ENCODE measurements at regions not wholly inside any gene's neighbourhood (a gene's known extent, or its start where the extent isn't known, plus 50 kb on each side); places are given as distances from the start of the nearest gene placed in this dataset.

GRCh38 chr4:165716472-165716871 is 156.6 kb upstream of the TLL1 start:
- Histone ChIP-seq H3K4me2 (ENCODE audit: unreplicated experiment) (no peak overlapping the region), H3K27me3 (replicated peaks; ENCODE audit: insufficient read depth) (no peaks in the 10 kb centered on the region), H3K4me1 (ENCODE audit: insufficient read depth) (no peaks in the 10 kb centered on the region), H3K9me2 (ENCODE audit: insufficient read depth) (no peaks in the 10 kb centered on the region), H3K4me3 (no peak overlapping the region), H3K9me3 (ENCODE audit: low read depth) (no peaks in the 10 kb centered on the region), H3K9ac (no peak overlapping the region), H2AFZ (no peak overlapping the region), H4K20me1 (ENCODE audit: insufficient read depth) (no peaks in the 10 kb centered on the region), H3K27ac (no peak overlapping the region), H3K79me2 (ENCODE audit: insufficient read depth) (no peaks in the 10 kb centered on the region), H3F3A (ENCODE audit: insufficient read depth) (no peaks in the 10 kb centered on the region), H3K36me3 (ENCODE audit: low read depth) (no peaks in the 10 kb centered on the region)
- no peak for DNase-seq
- TF ChIP-seq EZH2phosphoT487 (IDR thresholded peaks at IDR 0.05; ENCODE audit: insufficient read depth, low read depth) (no peak), EZH2 (IDR thresholded peaks at IDR 0.05; ENCODE audit: insufficient read depth, poor library complexity, severe bottlenecking) (no peak)
- in situ Hi-C loops (cut with MboI): no loop called here

GRCh38 chr4:165718660-165719059 is 154.4 kb upstream of the TLL1 start:
- no peaks in the 10 kb centered on the region for H3K27me3 ChIP-seq (replicated peaks; ENCODE audit: insufficient read depth)
- no peaks in the 10 kb centered on the region for H3K9me2 ChIP-seq (ENCODE audit: insufficient read depth)
- no peaks in the 10 kb centered on the region for H4K20me1 ChIP-seq (ENCODE audit: insufficient read depth)
- no peaks in the 10 kb centered on the region for H3K4me1 ChIP-seq (ENCODE audit: insufficient read depth)
- H3F3A ChIP-seq (ENCODE audit: insufficient read depth): no peaks in the 10 kb centered on the region
- in situ Hi-C loops (cut with MboI): no loop called here
- no peaks in the 10 kb centered on the region for H3K9me3 ChIP-seq (ENCODE audit: low read depth)
- no peak overlapping the region for H3K4me3 ChIP-seq
- TF ChIP-seq EZH2 (IDR thresholded peaks at IDR 0.05; ENCODE audit: insufficient read depth, poor library complexity, severe bottlenecking) (no peak), EZH2phosphoT487 (IDR thresholded peaks at IDR 0.05; ENCODE audit: insufficient read depth, low read depth) (no peak)
- H3K79me2 ChIP-seq (ENCODE audit: insufficient read depth): no peaks in the 10 kb centered on the region
- no peak overlapping the region for H2AFZ ChIP-seq
- H3K36me3 ChIP-seq (ENCODE audit: low read depth): no peaks in the 10 kb centered on the region
- DNase-seq: no peak
- WGBS, 2 experiments (ENCODE audit: low coverage in 1 of 2, low lambda C conversion rate in 2 of 2, missing lambda C conversion rate in 2 of 2): 53 to 54% methylated on average over 8 of the region's 8 CpGs
- H3K4me2 ChIP-seq (ENCODE audit: unreplicated experiment): no peak overlapping the region
- no peak overlapping the region for H3K27ac ChIP-seq
- no peak overlapping the region for H3K9ac ChIP-seq

- no peak for DNase-seq
- in situ Hi-C loops (cut with MboI): no loop called here
- H3K9me3 ChIP-seq (ENCODE audit: low read depth): no peaks in the 10 kb centered on the region
- no peaks in the 10 kb centered on the region for H3K79me2 ChIP-seq (ENCODE audit: insufficient read depth)
- 25 to 38% methylated on average over 2 of the region's 2 CpGs for WGBS, 2 experiments (ENCODE audit: low coverage in 1 of 2, low lambda C conversion rate in 2 of 2, missing lambda C conversion rate in 2 of 2)
- no peaks in the 10 kb centered on the region for H3K4me1 ChIP-seq (ENCODE audit: insufficient read depth)
- no peaks in the 10 kb centered on the region for H3K27me3 ChIP-seq (replicated peaks; ENCODE audit: insufficient read depth)
- no peak overlapping the region for H3K4me2 ChIP-seq (ENCODE audit: unreplicated experiment)
- no peaks in the 10 kb centered on the region for H3F3A ChIP-seq (ENCODE audit: insufficient read depth)
- no peak overlapping the region for H3K9ac ChIP-seq
- H3K27ac ChIP-seq: no peak overlapping the region
- no peaks in the 10 kb centered on the region for H3K36me3 ChIP-seq (ENCODE audit: low read depth)
- no peaks in the 10 kb centered on the region for H4K20me1 ChIP-seq (ENCODE audit: insufficient read depth)
- no peak overlapping the region for H3K4me3 ChIP-seq
- TF ChIP-seq EZH2phosphoT487 (IDR thresholded peaks at IDR 0.05; ENCODE audit: insufficient read depth, low read depth) (no peak), EZH2 (IDR thresholded peaks at IDR 0.05; ENCODE audit: insufficient read depth, poor library complexity, severe bottlenecking) (no peak)
- no peak overlapping the region for H2AFZ ChIP-seq
- H3K9me2 ChIP-seq (ENCODE audit: insufficient read depth): no peaks in the 10 kb centered on the region
Observed at GRCh38 chr4:165720411-165721082, 152.5 kb upstream of the TLL1 start.

- Histone ChIP-seq H3K9me3 (ENCODE audit: low read depth) (no peaks in the 10 kb centered on the region), H3K9me2 (ENCODE audit: insufficient read depth) (no peaks in the 10 kb centered on the region), H3K27me3 (replicated peaks; ENCODE audit: insufficient read depth) (no peaks in the 10 kb centered on the region), H3K36me3 (ENCODE audit: low read depth) (no peaks in the 10 kb centered on the region), H3K4me1 (ENCODE audit: insufficient read depth) (no peaks in the 10 kb centered on the region), H2AFZ (no peak overlapping the region), H3K27ac (no peak overlapping the region), H3K79me2 (ENCODE audit: insufficient read depth) (no peaks in the 10 kb centered on the region), H3K9ac (no peak overlapping the region), H3K4me3 (no peak overlapping the region), H3F3A (ENCODE audit: insufficient read depth) (no peaks in the 10 kb centered on the region), H4K20me1 (ENCODE audit: insufficient read depth) (no peaks in the 10 kb centered on the region), H3K4me2 (ENCODE audit: unreplicated experiment) (no peak overlapping the region)
- DNase-seq: no peak
- TF ChIP-seq EZH2 (IDR thresholded peaks at IDR 0.05; ENCODE audit: insufficient read depth, poor library complexity, severe bottlenecking) (no peak), EZH2phosphoT487 (IDR thresholded peaks at IDR 0.05; ENCODE audit: insufficient read depth, low read depth) (no peak)
- WGBS, 2 experiments (ENCODE audit: low coverage in 1 of 2, low lambda C conversion rate in 2 of 2, missing lambda C conversion rate in 2 of 2): 57 to 62% methylated on average over 4 of the region's 4 CpGs
- in situ Hi-C loops (cut with MboI): no loop called here
Observed at GRCh38 chr4:165721815-165722214, 151.2 kb upstream of the TLL1 start.
